Endodermal cell (in vitro differentiated cells): ENCODE measurements at regions not wholly inside any gene's neighbourhood (a gene's known extent, or its start where the extent isn't known, plus 50 kb on each side); places are given as distances from the start of the nearest gene placed in this dataset.

Experiments
- DNase-seq: peaks from one replicate; pipeline ENCODE4 v3.0.0-alpha.2; 2017
- H3K27ac ChIP-seq: 2 replicates; pipeline ENCODE4 v1.5.1; 2013; ENCODE audit warnings: mild to moderate bottlenecking, low read depth, low read length, moderate library complexity
- H3K27me3 ChIP-seq: 2 replicates; pipeline ENCODE4 v1.6.1; 2013; ENCODE audit warnings: mild to moderate bottlenecking, low read length, moderate library complexity; ENCODE audit not compliant: insufficient read depth, control insufficient read depth, poor library complexity, severe bottlenecking
- H3K36me3 ChIP-seq: 2 replicates; pipeline ENCODE4 v1.7.0; 2013; ENCODE audit warnings: mild to moderate bottlenecking, low read length, moderate library complexity; ENCODE audit not compliant: control insufficient read depth, insufficient read depth
- H3K4me1 ChIP-seq: one replicate; pipeline ENCODE4 v1.7.0; 2013; ENCODE audit warnings: low read length; ENCODE audit not compliant: control insufficient read depth, insufficient read depth
- H3K4me3 ChIP-seq: 2 replicates; pipeline ENCODE4 v1.5.1; 2013; ENCODE audit warnings: mild to moderate bottlenecking, low read length, moderate library complexity
- H3K9ac ChIP-seq: 2 replicates; pipeline ENCODE4 v1.6.1; 2013; ENCODE audit warnings: mild to moderate bottlenecking, low read length, moderate library complexity; ENCODE audit not compliant: poor library complexity, severe bottlenecking; ENCODE audit errors: extremely low read depth
- H3K9me3 ChIP-seq: 2 replicates; pipeline ENCODE4 v1.6.1; 2013; ENCODE audit warnings: mild to moderate bottlenecking, low read length, moderate library complexity; ENCODE audit not compliant: control insufficient read depth
- H3K27ac Mint-ChIP-seq: 2 replicates; pipeline ENCODE4 v1.8.0; 2020; ENCODE audit warnings: mixed read lengths
- H3K27me3 Mint-ChIP-seq: 2 replicates; pipeline ENCODE4 v1.8.0; 2021; ENCODE audit warnings: mild to moderate bottlenecking, mixed read lengths; ENCODE audit not compliant: insufficient read depth
- H3K36me3 Mint-ChIP-seq: 2 replicates; pipeline ENCODE4 v1.8.0; 2020; ENCODE audit warnings: low read depth, mixed read lengths
- H3K4me1 Mint-ChIP-seq: 2 replicates; pipeline ENCODE4 v1.8.0; 2020; ENCODE audit warnings: mixed read lengths
- H3K4me3 Mint-ChIP-seq: 2 replicates; pipeline ENCODE4 v1.8.0; 2020; ENCODE audit warnings: mild to moderate bottlenecking, moderate library complexity, mixed read lengths
- H3K9me3 Mint-ChIP-seq: 2 replicates; pipeline ENCODE4 v1.8.0; 2020; ENCODE audit warnings: mild to moderate bottlenecking, mixed read lengths
- WGBS, 2 experiments: methylation state at CpG; one replicate each; pipeline versions ENCODE4 v1.1.5 to v1.1.7; 2013; ENCODE audit warnings: missing lambda C conversion rate in 2 of 2, mixed read lengths in 1 of 2; ENCODE audit not compliant: insufficient coverage in 1 of 2, insufficient read length in 1 of 2; 5-methylcytosine and 5-hydroxymethylcytosine counted together
- TF ChIP-seq, protein P1 (sequence below): fragments of 200-600 bp; sonication (generic); conservative IDR thresholded peaks from 2 replicates; pipeline ENCODE4 v1.5.0; 2021; ENCODE audit warnings: antibody characterized with exemption, mild to moderate bottlenecking

GRCh38 chr11:95486466-95486865 is 255.5 kb upstream of the SESN3 start:
- Mint-ChIP-seq H3K9me3 (peaks cover 34% of the 10 kb centered on the region), H3K36me3 (peaks cover 3% of the 10 kb centered on the region), H3K4me3 (no peak overlapping the region), H3K4me1 (peaks cover 17% of the 10 kb centered on the region), H3K27me3 (peaks cover 24% of the 10 kb centered on the region), H3K27ac (no peak overlapping the region)
- TF ChIP-seq, protein P1, sequence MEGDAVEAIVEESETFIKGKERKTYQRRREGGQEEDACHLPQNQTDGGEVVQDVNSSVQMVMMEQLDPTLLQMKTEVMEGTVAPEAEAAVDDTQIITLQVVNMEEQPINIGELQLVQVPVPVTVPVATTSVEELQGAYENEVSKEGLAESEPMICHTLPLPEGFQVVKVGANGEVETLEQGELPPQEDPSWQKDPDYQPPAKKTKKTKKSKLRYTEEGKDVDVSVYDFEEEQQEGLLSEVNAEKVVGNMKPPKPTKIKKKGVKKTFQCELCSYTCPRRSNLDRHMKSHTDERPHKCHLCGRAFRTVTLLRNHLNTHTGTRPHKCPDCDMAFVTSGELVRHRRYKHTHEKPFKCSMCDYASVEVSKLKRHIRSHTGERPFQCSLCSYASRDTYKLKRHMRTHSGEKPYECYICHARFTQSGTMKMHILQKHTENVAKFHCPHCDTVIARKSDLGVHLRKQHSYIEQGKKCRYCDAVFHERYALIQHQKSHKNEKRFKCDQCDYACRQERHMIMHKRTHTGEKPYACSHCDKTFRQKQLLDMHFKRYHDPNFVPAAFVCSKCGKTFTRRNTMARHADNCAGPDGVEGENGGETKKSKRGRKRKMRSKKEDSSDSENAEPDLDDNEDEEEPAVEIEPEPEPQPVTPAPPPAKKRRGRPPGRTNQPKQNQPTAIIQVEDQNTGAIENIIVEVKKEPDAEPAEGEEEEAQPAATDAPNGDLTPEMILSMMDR = no peak
- WGBS, 2 experiments = 83% methylated on average over 1 of the region's 2 CpGs; no CpG with 5 or more reads in 1 of the 2 experiments
- Histone ChIP-seq H3K36me3 (no peaks in the 10 kb centered on the region), H3K27ac (no peak overlapping the region), H3K9me3 (peaks cover 8% of the 10 kb centered on the region), H3K4me1 (peaks cover 10% of the 10 kb centered on the region), H3K9ac (no peak overlapping the region), H3K27me3 (no peaks in the 10 kb centered on the region), H3K4me3 (no peak overlapping the region)
- no peak for DNase-seq

- Mint-ChIP-seq H3K4me3 (no peak overlapping the region), H3K27me3 (peaks cover 24% of the 10 kb centered on the region), H3K9me3 (peaks cover 33% of the 10 kb centered on the region), H3K4me1 (peaks cover 17% of the 10 kb centered on the region), H3K36me3 (peaks cover 3% of the 10 kb centered on the region), H3K27ac (no peak overlapping the region)
- Histone ChIP-seq H3K4me3 (no peak overlapping the region), H3K4me1 (peaks cover 10% of the 10 kb centered on the region), H3K27me3 (no peaks in the 10 kb centered on the region), H3K27ac (no peak overlapping the region), H3K9me3 (peaks cover 3% of the 10 kb centered on the region), H3K36me3 (no peaks in the 10 kb centered on the region), H3K9ac (no peak overlapping the region)
- WGBS, 2 experiments = 44 to 77% methylated on average over 1 to 2 of the region's 2 CpGs
- no peak for DNase-seq
- TF ChIP-seq, protein P1 = no peak
Observed at GRCh38 chr11:95485115-95485900, 254.3 kb upstream of the SESN3 start.

GRCh38 chr11:95483339-95483738 is 252.3 kb upstream of the SESN3 start:
- H3K4me1 Mint-ChIP-seq = peaks cover 13% of the 10 kb centered on the region
- no peaks in the 10 kb centered on the region for H3K9me3 ChIP-seq
- no peak overlapping the region for H3K4me3 Mint-ChIP-seq
- TF ChIP-seq, protein P1 = no peak
- no peaks in the 10 kb centered on the region for H3K36me3 Mint-ChIP-seq
- 97 to 100% methylated on average over 1 to 3 of the region's 4 CpGs for WGBS, 2 experiments
- no peaks in the 10 kb centered on the region for H3K36me3 ChIP-seq
- H3K9me3 Mint-ChIP-seq = peaks cover 27% of the 10 kb centered on the region
- no peak overlapping the region for H3K4me3 ChIP-seq
- H3K9ac ChIP-seq = no peak overlapping the region
- no peak overlapping the region for H3K27ac Mint-ChIP-seq
- peaks cover 24% of the 10 kb centered on the region for H3K27me3 Mint-ChIP-seq
- H3K27ac ChIP-seq = no peak overlapping the region
- no peak for DNase-seq
- no peaks in the 10 kb centered on the region for H3K27me3 ChIP-seq
- peaks cover 8% of the 10 kb centered on the region for H3K4me1 ChIP-seq
